ENCODE measurements at regions not wholly inside any gene's neighbourhood (a gene's known extent, or its start where the extent isn't known, plus 50 kb on each side); places are given as distances from the start of the nearest gene placed in this dataset.

GRCh38 chr6:37088897-37089296, 81.1 kb upstream of the PIM1 start:
- TF ChIP-seq POLR2A (IDR thresholded peaks at IDR 0.05; ENCODE audit: borderline replicate concordance, extremely low read depth, insufficient read depth, insufficient read length) = no peak
- TF ChIP-seq, protein P1, sequence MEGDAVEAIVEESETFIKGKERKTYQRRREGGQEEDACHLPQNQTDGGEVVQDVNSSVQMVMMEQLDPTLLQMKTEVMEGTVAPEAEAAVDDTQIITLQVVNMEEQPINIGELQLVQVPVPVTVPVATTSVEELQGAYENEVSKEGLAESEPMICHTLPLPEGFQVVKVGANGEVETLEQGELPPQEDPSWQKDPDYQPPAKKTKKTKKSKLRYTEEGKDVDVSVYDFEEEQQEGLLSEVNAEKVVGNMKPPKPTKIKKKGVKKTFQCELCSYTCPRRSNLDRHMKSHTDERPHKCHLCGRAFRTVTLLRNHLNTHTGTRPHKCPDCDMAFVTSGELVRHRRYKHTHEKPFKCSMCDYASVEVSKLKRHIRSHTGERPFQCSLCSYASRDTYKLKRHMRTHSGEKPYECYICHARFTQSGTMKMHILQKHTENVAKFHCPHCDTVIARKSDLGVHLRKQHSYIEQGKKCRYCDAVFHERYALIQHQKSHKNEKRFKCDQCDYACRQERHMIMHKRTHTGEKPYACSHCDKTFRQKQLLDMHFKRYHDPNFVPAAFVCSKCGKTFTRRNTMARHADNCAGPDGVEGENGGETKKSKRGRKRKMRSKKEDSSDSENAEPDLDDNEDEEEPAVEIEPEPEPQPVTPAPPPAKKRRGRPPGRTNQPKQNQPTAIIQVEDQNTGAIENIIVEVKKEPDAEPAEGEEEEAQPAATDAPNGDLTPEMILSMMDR (IDR thresholded peaks at IDR 0.05 in 2 of 3, conservative IDR thresholded peaks at IDR 0.05 in 1 of 3; ENCODE audit: borderline replicate concordance in 1 of 3, insufficient read depth in 1 of 3, low read depth in 2 of 3, low read length in 2 of 3) = no peak
- no peak for TF ChIP-seq RAD21 (IDR thresholded peaks at IDR 0.05; ENCODE audit: low read depth)
- TF ChIP-seq, protein P2, sequence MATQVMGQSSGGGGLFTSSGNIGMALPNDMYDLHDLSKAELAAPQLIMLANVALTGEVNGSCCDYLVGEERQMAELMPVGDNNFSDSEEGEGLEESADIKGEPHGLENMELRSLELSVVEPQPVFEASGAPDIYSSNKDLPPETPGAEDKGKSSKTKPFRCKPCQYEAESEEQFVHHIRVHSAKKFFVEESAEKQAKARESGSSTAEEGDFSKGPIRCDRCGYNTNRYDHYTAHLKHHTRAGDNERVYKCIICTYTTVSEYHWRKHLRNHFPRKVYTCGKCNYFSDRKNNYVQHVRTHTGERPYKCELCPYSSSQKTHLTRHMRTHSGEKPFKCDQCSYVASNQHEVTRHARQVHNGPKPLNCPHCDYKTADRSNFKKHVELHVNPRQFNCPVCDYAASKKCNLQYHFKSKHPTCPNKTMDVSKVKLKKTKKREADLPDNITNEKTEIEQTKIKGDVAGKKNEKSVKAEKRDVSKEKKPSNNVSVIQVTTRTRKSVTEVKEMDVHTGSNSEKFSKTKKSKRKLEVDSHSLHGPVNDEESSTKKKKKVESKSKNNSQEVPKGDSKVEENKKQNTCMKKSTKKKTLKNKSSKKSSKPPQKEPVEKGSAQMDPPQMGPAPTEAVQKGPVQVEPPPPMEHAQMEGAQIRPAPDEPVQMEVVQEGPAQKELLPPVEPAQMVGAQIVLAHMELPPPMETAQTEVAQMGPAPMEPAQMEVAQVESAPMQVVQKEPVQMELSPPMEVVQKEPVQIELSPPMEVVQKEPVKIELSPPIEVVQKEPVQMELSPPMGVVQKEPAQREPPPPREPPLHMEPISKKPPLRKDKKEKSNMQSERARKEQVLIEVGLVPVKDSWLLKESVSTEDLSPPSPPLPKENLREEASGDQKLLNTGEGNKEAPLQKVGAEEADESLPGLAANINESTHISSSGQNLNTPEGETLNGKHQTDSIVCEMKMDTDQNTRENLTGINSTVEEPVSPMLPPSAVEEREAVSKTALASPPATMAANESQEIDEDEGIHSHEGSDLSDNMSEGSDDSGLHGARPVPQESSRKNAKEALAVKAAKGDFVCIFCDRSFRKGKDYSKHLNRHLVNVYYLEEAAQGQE (IDR thresholded peaks at IDR 0.05; ENCODE audit: low read depth) = no peak
- no peak for TF ChIP-seq MAX (IDR thresholded peaks at IDR 0.05)
- TF ChIP-seq SIN3A (IDR thresholded peaks at IDR 0.05; ENCODE audit: low read depth) = no peak
